Posterior vena cava (tissue), 2 donors: ENCODE measurements at regions not wholly inside any gene's neighbourhood (a gene's known extent, or its start where the extent isn't known, plus 50 kb on each side); places are given as distances from the start of the nearest gene placed in this dataset.
"Not testable (repeated sequence)": the region's sequence is repeated elsewhere in the genome, so short reads cannot be mapped to it uniquely, and the experiment has no call there.

Experiments
- DNase-seq: peaks from one replicate; pipeline ENCODE4 v3.0.0-alpha.2; 2020; ENCODE audit warnings: low spot score
- intact Hi-C, 2 donors: fragments of 100-400 bp; cut with DNase I; formaldehyde crosslinking; loops; one replicate each; pipeline versions ENCODE4 v1.14.1 to v1.14.2; 2022 to 2023
- donor health status: DM: yes; HTN: yes; CAD: no.
- donor health status: DM: yes; HTN: yes; CAD: no.

DNA sequence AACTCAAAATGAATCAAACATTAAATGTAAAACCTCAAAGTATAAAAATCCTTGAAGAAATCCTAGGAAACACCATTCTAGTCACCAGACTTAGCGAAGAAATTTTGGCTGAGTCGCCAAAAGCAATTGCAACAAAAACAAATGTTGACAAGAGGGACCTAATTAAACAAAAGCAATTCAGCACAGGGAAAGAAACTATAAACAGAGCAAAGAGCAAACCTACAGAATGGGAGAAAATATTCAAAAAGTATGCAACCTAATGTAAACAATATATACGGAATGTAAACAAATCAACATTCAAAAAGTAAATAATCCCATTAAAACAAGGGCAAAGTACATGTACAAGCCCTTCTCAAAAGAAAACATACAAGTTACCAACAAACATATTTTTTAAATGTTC is 974.7 kb downstream of the TRAM1L1 start:
- no peak for DNase-seq
- intact Hi-C loops = no loop called here

- intact Hi-C loops = no loop called here
- no peak for DNase-seq
Observed at GRCh38 chr4:116108606-116109005, 976.8 kb downstream of the TRAM1L1 start.

- intact Hi-C loops = no loop called here
- no peak for DNase-seq
Observed at GRCh38 chr4:116101321-116101720, 984.1 kb downstream of the TRAM1L1 start.

- DNase-seq = no peak
- intact Hi-C loops = no loop called here
Observed at GRCh38 chr4:116099596-116099995, 985.8 kb downstream of the TRAM1L1 start.

DNA sequence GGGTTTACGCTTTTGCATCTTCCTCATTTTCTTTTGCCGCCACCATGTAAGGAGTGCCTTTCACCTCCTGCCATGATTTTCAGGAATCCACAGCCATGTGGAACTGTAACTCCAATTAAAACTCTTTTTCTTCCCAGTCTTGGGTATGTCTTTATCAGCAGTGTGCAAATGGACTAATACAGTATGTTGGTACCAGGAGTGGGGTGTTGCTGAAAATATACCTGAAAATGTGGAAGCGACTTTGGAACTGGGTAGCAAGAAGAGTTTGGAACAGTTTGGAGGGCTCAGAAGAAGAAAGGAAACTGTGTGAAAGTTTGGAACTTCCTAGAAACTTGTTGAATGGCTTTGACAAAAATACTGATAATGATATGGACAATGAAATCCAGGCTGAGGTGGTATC is 983.9 kb upstream of the NDST4 start:
- DNase-seq, intact Hi-C loops: not testable (repeated sequence)

GRCh38 chr4:116092961-116093360 is 979.5 kb upstream of the NDST4 start:
- DNase-seq = no peak
- intact Hi-C loops = no loop called here

- DNase-seq = no peak
- intact Hi-C loops = no loop called here
Observed at GRCh38 chr4:116088771-116089170, 975.4 kb upstream of the NDST4 start.

GRCh38 chr4:116082808-116083366 is 969.5 kb upstream of the NDST4 start:
- DNase-seq = no peak
- intact Hi-C loops = no loop called here

DNA sequence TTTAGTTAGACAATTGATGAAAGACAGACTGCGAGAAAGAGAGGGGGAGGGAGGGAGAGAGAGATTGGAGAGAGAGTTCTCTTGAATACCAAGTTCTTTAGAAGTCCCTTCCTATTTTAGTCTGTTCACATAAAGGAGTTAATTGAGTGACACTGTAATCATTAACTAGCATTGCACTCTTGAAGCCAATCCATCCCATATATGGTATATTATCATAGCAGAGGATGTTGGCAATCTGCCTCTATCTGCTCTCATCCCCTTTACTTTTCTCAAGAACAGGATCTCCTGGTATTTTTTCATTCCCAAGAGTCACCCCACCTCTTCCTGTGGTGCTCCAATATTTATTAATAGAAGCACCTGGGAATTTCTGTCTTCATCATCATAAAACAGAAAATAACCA is 959.6 kb upstream of the NDST4 start:
- intact Hi-C loops = no loop called here
- DNase-seq = no peak

DNA sequence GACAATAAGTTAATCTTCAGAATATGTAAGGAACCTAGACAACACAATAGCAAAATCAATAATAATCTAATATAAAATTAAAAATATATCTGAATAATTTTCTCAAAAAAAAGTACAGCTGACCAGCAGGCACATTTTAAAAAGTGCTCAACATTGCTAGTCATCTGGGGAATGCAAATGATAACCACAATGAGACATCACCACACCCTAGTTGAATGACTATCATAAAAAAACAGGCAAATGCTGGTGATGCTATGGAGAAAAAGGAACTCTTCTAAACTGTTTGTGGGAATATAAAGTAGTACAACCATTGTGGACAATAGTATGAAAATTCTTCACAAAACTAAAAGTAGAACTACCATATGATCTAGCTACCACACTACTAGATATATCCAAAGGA is 956.9 kb upstream of the NDST4 start:
- intact Hi-C loops = no loop called here
- no peak for DNase-seq

- DNase-seq = no peak
- intact Hi-C loops = no loop called here
Observed at GRCh38 chr4:116066711-116067245, 953.4 kb upstream of the NDST4 start.

DNA sequence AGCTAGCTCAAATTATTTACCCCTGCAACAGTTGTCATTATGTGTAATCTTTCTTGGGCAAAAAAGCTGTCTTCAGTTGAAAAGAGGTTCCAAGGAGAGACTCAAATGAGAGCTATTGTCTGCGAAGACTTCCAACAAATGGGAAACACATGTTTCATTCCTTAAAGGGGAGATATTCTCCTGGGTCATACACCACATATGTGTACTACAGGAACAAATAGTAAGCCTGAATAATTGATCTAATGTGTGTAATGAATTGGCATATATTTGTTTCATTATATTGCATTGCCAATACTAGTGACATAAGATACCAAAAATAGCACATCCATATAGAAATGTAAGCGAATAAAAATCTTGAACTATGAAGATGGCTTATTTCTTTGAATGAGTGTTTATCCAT is 950.9 kb upstream of the NDST4 start:
- no peak for DNase-seq
- intact Hi-C loops = no loop called here

DNA sequence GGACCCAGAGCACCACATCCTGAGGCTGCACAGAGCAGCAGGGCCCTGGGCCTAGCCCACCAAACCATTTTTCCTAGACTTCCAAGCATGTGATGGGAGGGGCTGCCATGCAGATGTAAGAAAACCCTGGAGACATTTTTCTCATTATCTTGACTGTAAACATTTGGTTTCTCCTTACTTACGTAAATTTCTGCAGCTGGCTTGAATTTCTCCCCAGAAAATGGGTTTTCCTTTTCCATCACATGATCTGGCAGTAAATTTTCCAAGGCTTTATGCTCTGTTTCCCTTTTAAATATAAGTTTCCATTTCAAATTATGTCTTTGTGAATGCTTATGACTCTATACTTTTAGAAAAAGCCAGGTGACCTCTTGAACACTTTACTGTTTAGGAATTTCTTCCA is 945.9 kb upstream of the NDST4 start:
- intact Hi-C loops = no loop called here
- no peak for DNase-seq

GRCh38 chr4:116058129-116058528 is 944.7 kb upstream of the NDST4 start:
- DNase-seq = no peak
- intact Hi-C loops = no loop called here

- DNase-seq = no peak
- intact Hi-C loops = no loop called here
Observed at GRCh38 chr4:116055857-116056827, 942.7 kb upstream of the NDST4 start.

DNA sequence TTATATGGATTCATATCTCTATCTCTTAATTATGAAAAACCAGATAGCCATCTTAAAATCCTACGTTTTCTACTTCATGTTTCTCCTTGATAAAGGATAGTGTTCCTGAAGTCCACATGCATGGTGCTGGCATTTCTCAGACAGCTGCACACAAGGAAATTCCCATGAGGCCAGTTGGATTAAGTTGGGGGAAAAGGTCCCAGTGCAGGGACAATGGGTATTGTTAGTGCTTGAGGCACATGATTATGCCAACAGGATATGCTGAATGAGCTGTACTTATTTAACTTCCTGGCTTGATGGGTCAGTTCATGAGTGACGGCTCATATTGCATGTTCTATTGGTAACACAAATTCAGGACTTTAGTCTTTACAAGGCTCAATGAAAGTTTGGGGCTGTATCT is 913.9 kb upstream of the NDST4 start:
- intact Hi-C loops = no loop called here
- no peak for DNase-seq

- no peak for DNase-seq
- intact Hi-C loops = no loop called here
Observed at GRCh38 chr4:116024954-116025708, 911.7 kb upstream of the NDST4 start.

DNA sequence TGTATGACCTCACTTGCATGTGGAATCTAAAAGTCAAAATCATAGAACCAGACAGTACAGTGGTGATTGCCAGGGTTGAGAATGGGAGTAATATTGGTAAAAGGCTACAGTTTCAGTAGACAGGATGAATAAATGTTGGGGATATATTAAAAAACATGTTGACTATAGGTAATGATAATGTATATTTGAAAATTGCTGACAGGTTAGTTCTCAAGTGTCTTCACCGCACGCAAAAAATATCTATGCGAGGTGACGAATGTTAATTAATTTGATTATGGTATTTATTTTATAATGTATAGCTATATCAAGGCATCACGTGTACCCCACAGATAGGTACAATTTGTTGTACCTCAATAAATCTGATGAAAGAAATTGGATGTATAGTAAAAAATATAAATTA is 909.6 kb upstream of the NDST4 start:
- intact Hi-C loops = no loop called here

GRCh38 chr4:116020141-116020722 is 906.8 kb upstream of the NDST4 start:
- DNase-seq = no peak
- intact Hi-C loops = no loop called here

More for the DNA sequence above, 909.6 kb upstream of the NDST4 start:
- DNase-seq = no peak

DNA sequence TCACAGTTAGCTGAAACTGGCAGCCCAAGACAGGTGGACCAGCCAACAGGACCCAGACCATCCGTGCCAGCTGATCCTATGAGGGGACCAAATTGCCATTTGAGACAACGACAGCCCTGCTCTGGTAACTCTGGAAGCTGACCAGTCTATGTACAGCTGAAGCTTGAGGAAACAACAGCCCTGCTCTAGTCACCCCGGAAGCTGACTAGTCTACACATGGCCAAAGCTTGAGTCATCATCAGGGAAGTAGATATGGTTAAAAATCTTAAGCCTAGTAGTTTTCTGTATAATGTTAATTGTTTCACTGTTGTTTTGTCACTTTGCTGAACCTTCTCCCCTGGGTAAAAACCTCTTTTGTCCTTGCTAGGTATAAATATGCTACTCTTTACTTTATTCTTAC is 905.4 kb upstream of the NDST4 start:
- intact Hi-C loops = no loop called here
- no peak for DNase-seq
